ENCODE measurements at regions not wholly inside any gene's neighbourhood (a gene's known extent, or its start where the extent isn't known, plus 50 kb on each side); places are given as distances from the start of the nearest gene placed in this dataset.

DNA sequence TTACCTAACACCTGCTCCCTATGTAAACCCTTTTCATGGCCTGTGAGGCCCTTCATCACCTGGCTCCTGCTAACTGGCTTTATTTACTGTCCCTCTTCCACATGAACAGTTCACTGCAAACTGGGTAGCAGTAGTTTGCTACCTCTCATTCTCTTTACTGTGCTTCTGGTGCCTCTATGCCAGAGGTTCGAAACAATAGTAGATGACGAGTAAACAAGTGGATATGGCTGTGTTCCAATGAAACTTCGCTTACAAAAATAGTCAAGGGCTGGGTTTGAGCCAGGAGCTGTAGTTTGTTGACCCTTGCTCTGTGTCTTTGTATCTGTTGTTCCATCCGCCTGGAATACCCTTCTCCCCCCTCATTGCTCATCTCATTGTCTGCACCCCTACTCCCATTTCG is 233.6 kb upstream of the RMST start:
- in situ Hi-C loops (cut with HindIII; ENCODE audit: low pct_unique_long_range_greater_than_20kb, low sequenced_read_pairs) = no loop called here
- no peak for DNase-seq (ENCODE audit: low read depth)

DNA sequence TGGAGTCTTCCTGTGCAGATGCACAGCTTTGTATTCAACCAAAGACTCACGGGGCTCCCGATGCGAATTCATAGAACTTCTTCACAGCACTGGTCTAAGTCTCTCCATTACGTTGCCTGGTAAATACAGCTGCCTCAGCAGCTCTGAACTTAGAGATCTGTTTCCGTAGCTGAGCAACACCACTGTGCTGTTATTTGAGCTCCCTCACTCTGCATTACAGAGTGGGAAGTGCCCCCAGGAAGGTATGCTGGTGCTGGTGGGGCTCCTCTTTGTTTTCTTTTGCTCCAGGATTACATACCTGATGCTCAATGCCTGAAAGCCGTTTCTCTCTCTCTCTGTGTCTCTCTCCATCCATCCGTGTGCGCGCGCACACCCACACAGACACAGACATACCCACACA is 227.5 kb upstream of the RMST start:
- in situ Hi-C loops (cut with HindIII; ENCODE audit: low pct_unique_long_range_greater_than_20kb, low sequenced_read_pairs) = no loop called here
- no peak for DNase-seq (ENCODE audit: low read depth)

DNA sequence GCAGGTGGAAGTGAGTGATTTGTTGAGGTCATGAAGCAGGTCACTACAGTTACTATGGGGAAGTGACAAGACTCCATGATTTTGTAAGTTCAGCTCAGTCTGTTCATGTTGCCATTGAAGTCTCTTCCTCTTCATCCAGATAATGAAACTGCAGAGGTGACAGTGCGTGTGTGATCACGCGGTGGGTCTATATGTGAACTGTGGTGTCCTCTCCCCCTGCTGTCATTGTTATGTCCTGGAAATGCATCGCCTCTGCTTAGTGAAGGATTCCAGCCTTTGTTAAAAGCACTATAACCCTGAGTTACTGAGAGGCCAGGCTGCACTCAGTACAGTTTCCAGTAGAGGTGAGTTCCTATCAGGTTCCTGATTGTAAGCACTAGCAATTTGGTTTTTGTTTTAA is 216.2 kb upstream of the RMST start:
- in situ Hi-C loops (cut with HindIII; ENCODE audit: low pct_unique_long_range_greater_than_20kb, low sequenced_read_pairs) = no loop called here
- no peak for DNase-seq (ENCODE audit: low read depth)

DNA sequence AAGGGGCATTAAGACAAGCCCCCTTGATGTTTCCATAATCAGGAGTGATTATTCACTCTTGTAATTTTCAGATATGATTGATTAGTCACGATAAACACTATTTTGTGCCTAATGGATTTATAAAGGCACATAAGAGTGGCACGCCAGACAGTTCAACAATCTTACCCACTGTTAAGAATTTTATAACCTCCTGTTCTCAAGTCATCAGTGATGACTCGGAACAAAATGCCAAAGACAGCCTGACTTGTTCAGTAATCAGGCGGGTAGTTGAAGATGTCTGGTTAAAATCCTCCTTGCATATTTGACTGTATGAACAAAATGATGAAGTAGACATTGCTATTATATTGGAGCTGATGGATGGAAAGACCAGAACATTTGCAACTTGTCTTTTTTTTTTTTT is 212.1 kb upstream of the RMST start:
- in situ Hi-C loops (cut with HindIII; ENCODE audit: low pct_unique_long_range_greater_than_20kb, low sequenced_read_pairs) = no loop called here
- DNase-seq (ENCODE audit: low read depth) = no peak

DNA sequence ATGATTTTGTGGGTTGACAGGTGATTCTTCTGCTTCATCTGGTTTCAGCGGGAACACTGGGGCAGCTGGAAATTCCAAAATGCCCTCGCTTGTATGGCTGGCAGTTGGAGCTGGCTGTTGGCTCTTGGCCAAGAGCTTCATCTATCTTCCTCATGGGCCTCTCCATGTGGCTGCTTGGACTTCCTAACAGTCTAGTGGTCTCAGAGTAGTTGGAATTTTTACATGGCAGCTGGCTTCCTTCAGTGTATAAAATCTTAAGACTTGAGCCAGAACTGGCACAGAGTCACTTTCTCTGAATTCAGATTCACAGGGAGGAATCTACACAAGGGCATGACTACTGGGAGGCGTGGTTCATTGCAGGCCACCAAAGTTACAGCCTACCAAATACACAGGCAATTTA is 204.9 kb upstream of the RMST start:
- in situ Hi-C loops (cut with HindIII; ENCODE audit: low pct_unique_long_range_greater_than_20kb, low sequenced_read_pairs) = no loop called here
- DNase-seq (ENCODE audit: low read depth) = no peak

DNA sequence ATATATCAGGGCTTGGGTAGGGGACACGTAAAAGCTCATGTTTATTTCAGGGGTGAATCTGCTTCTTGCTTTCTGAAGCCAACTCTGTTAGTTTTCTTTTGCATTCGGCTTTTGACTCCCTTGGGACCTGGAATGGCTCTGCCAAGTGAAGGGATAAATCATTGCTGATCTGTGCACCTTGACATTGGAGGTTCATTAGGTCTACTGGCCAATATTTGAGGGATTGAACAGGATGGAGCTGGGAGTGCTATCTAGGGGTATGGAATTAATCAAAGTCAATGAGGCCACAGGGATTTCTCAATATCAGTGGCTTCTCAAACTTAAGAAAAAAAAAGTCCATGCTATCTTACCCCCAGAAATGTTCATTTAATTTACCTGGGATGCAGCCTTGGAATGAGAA is 203.5 kb upstream of the RMST start:
- in situ Hi-C loops (cut with HindIII; ENCODE audit: low pct_unique_long_range_greater_than_20kb, low sequenced_read_pairs) = no loop called here
- DNase-seq (ENCODE audit: low read depth) = no peak

DNA sequence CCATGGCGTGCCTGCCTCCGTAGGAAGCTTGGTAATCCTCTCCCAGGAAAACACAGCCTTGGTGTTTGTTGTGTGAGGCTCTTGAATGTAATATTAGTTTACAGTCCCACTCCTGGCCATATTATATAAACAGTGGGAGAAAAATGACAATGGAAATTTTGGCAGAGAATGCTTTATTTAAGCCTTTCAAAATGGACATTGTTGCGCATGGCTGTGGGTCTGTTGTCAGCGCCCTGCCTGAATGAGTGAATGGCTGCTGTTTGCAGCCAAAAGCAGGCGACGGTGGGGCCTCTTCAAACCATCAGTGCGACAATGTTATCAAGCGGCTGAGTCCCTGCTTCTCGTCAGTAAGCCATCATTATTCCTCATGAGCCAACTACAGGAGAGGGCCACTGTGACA is 201.8 kb upstream of the RMST start:
- in situ Hi-C loops (cut with HindIII; ENCODE audit: low pct_unique_long_range_greater_than_20kb, low sequenced_read_pairs) = no loop called here
- DNase-seq (ENCODE audit: low read depth) = no peak

DNA sequence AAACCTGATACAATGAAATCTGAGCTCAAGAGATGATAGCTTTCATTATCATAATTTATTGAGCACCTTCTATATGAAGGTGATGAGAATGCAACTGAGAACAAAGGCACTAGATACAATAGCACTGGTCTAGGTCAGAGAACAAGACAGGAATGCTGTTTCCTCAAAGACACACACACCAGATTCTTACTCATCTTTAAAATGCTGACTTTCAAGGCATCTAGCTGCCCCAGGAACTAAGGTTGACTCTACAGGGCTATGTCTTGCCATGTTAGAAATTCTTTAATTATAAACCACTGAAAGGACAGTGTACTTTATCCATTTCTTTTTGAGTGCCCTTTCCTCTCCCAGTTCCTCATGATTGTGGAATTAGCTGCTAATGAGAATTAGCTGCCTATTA is 195.4 kb upstream of the RMST start:
- in situ Hi-C loops (cut with HindIII; ENCODE audit: low pct_unique_long_range_greater_than_20kb, low sequenced_read_pairs) = no loop called here
- no peak for DNase-seq (ENCODE audit: low read depth)

DNA sequence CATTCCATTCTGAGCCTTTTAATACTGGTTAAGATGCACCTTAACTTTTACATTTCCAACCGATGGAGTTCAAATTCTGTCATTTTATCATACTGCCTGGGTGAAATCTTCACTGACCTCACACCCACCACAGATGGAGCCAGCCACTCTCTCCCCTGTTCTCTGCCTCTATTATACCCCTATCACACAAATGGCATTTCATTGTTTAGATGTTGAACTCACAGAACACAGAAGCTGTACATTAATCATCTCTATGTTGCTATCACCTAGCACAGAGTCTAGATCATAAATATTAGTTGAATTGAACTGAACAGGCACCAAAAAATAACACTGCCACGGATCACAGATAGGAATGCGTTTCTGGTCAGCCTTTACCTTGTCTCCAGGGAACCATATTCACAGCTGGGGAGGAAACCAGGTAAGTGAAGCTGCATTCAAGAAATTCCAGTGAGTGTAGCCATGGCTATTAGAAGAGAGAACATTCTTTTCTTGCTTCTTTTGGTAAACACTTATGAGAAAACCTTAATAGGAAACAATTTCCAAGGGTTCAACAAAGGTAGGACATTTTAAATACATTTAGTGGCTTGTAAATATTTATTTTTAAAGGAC is 194.9 kb upstream of the RMST start:
- no peak for DNase-seq (ENCODE audit: low read depth)
- in situ Hi-C loops (cut with HindIII; ENCODE audit: low pct_unique_long_range_greater_than_20kb, low sequenced_read_pairs) = no loop called here

DNA sequence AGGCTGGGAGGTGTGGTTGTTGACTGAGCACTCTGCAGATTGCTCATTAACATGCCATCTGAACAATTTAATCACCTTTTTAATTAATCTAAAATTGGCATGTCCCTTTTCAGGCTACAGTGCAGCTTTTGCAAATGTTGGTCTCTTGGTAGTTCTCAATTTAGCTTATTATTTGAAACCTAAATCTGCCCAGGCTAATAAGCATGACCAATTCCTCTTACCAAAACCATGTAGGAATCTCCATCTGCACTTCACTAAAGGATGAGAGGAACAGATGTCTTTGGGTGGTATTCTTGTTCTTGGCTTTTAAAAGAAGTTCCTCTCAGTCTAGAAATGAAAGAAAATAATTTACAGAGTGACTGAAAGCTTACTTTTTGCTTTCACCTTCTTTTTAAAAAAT is 190.1 kb upstream of the RMST start:
- in situ Hi-C loops (cut with HindIII; ENCODE audit: low pct_unique_long_range_greater_than_20kb, low sequenced_read_pairs) = no loop called here
- DNase-seq (ENCODE audit: low read depth) = no peak

DNA sequence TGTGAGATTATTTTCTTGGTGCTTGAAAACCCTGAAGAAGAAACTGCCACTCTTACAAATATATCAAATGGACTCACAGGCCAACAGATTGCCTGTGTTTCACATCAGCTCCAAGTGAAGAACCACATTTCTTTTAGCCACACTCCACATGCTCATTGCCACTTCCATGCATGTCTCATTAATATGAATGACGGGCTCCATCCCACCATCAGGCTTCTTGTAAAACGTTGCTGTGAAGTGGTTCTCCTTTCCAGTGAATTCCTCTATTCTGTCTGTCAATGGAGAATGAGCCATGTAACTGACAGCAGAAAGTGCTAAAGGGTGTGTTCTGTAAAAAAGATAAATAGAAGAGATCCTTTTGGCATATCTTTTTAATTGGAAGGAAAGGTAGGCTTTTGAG is 188.2 kb upstream of the RMST start:
- DNase-seq (ENCODE audit: low read depth) = no peak
- in situ Hi-C loops (cut with HindIII; ENCODE audit: low pct_unique_long_range_greater_than_20kb, low sequenced_read_pairs) = no loop called here

DNA sequence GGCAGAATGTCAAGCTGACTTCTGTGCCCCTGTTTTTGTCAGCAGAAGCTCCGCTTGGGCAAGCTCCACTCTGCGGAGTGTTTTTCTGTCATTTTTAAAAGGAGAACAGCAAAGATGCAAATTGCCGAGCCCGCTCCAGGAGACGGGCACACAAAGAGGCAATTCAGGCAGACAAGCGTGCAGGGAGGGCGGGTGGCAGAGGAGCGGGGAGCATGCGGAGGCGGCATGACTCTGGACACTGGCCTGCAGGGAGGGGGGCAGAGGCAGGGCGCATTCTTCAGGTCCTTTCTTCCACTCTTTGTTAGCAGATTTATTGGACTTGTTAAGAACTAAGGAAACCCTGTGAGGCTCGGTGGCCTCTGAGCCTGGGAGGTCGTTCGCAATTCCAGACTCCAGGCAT is 187.3 kb upstream of the RMST start:
- in situ Hi-C loops (cut with HindIII; ENCODE audit: low pct_unique_long_range_greater_than_20kb, low sequenced_read_pairs) = no loop called here
- DNase-seq (ENCODE audit: low read depth) = no peak

DNA sequence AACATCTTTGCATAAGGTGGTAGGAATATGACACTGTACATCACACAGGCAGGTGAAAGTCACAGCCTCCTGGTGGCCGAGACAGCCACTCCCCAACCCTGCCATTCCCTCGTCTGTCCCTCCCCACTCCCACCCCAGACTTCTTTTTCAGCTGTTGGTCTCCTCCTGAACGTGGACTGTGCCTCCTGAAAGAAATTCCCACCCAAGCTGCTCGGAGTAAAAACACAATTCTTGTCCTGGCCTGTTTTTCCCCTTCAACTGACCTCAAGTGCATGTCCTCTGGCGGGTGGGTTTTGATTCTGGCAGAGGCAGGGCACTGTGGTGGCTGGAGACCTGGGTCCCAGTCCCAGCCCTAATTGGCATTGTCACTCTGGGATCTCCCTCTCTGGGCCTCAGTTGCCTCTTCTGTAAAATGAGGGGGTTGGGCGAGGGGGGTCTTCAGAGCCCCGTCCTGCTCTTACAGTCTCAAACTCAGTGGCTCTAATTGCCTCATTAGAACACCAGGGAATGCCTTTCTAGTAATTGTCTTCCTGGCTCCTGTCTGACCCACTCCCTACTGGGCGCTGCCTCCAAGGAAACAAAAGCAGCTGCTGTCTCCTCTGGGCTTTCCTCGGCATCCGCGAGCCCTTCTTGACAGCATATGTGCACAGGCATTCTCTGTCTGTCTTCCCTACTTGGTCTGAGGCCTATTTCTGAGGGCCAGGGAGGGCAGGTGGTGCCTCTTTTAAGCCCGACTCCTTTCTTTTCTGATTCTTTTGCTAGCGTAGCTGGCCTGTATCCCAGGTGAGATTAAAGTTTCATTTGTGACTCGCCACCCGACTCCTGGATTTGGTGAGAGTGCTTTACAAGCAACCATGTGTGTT is 186.6 kb upstream of the RMST start:
- in situ Hi-C loops (cut with HindIII; ENCODE audit: low pct_unique_long_range_greater_than_20kb, low sequenced_read_pairs) = no loop called here
- DNase-seq (ENCODE audit: low read depth) = no peak

DNA sequence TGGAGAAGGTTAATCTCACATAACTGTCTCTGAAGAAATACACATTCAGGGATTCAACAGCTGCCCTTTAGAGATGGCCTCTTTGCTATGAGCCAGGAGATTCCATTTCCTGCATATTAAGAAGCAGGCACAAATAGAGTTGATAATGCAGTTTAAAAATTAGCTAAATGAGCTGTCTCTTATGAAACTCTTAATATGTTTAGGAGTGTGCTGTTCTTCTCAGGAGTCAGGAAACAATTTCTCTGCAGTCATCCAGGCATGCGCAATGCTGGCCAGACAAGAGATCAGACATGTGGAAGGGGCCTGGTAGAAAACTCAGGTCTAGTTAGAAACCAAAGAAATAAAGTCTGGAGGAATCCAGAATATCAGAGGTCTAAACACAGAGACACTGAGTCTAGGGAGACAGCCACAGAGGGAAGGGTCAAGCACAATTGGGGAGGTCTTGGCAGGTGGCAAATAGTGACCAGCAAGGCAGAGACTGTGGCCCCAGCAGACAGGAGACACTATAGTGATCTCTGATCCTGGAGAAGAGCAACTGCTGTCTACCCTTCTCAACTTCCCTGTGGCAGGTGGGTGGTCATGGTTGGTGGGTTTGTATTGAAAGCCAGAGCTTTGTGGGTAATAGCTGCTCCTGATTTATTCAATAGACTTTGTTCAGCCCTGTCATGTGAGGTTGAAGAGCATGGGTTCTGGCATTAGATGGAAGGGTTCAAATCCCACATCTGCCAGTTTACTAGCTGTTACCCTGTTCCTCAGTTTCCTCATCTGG is 185.8 kb upstream of the RMST start:
- DNase-seq (ENCODE audit: low read depth) = no peak
- in situ Hi-C loops (cut with HindIII; ENCODE audit: low pct_unique_long_range_greater_than_20kb, low sequenced_read_pairs) = no loop called here

DNA sequence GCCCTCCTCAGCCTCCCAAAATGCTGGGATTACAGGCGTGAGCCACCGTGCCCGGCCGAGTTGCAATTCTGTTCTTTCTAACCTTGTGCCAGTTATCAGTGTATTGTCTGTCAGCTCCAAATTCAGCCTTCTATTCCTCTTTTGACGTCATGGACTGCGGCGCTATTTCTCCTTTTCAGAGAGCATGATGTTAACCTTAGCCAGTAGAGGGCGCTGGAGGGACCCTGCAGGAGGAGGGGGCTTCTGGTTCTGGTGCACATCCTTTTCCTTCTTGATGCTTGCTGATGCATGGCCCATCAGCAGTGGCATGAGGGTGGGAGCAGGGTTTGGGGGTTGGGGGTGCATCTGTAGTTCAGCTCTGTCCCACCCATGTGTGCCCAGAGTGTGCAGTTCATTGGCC is 179.3 kb upstream of the RMST start:
- in situ Hi-C loops (cut with HindIII; ENCODE audit: low pct_unique_long_range_greater_than_20kb, low sequenced_read_pairs) = no loop called here
- no peak for DNase-seq (ENCODE audit: low read depth)

DNA sequence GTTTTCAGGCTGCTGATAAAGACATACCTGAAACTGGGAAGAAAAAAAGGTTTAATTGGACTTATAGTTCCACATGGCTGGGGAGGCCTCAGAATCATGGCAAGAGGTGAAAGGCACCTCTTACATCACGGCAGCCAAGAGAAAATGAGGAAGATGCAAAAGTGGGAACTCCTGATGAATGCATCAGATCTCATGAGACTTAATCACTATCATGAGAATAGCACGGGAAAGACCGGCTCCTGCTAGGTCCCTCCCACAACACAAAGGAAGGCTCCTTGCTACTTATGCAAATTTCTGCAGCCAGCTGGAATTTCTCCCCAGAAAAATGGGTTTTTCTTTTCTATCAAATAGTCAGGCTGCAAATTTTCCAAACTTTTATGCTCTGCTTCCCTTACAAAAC is 174.1 kb upstream of the RMST start:
- no peak for DNase-seq (ENCODE audit: low read depth)
- in situ Hi-C loops (cut with HindIII; ENCODE audit: low pct_unique_long_range_greater_than_20kb, low sequenced_read_pairs) = no loop called here

DNA sequence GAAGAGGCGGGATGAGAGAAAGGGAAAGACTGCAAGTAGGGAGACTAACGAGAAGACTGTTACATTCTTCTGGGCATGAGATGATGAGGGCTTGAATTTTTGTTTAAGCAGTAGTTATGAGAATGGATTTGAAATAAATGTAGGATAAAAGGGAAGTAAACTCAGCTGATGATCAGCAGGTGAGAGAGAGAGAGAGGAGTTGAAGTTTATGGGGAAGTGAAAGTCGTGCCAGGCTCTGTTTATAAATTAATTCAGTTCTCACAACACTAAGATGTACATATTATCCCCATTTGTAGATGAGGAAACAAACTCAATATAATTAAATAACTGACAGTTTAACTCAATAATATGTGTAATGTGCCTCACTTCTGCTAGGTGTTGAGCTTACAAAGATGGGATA is 170.0 kb upstream of the RMST start:
- in situ Hi-C loops (cut with HindIII; ENCODE audit: low pct_unique_long_range_greater_than_20kb, low sequenced_read_pairs) = no loop called here
- no peak for DNase-seq (ENCODE audit: low read depth)

DNA sequence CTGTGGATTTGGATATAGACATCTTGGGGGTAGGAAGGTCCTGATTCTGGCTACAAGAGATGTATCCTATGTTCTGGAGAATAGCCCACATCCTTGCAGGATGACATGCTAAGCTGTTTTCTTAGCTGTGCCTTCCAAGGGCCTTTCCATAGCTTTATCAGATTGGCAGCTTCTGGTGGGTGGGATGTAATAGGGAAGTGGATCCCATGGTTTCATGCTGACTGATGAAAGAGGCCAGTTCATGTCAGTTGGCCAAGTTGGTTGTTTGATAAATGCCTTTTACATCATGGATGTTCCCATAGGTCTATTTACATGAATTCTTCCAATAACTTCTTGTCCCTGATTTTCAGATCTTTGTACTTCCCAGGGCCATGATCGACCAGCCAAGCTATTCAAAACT is 169.1 kb upstream of the RMST start:
- DNase-seq (ENCODE audit: low read depth) = no peak
- in situ Hi-C loops (cut with HindIII; ENCODE audit: low pct_unique_long_range_greater_than_20kb, low sequenced_read_pairs) = no loop called here

DNA sequence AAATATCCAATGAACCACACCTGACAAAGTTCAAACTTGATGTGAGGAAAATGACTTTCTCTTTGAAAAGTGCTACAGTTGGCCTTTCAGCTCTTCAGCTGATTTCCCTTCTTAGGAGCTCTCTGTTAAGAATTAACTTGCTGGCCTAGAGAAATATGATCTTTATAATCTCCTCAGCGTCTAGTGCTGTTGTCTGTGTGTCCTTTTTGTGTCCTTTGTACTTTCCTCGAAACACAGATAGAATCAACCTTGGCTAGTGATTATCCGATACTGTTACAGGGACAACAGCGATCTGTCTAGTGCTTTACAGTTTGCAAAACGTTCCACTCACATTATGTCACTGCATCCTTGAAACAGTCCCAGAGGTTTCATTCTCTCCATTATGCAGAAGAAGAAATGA is 162.8 kb upstream of the RMST start:
- DNase-seq (ENCODE audit: low read depth) = no peak
- in situ Hi-C loops (cut with HindIII; ENCODE audit: low pct_unique_long_range_greater_than_20kb, low sequenced_read_pairs) = no loop called here

DNA sequence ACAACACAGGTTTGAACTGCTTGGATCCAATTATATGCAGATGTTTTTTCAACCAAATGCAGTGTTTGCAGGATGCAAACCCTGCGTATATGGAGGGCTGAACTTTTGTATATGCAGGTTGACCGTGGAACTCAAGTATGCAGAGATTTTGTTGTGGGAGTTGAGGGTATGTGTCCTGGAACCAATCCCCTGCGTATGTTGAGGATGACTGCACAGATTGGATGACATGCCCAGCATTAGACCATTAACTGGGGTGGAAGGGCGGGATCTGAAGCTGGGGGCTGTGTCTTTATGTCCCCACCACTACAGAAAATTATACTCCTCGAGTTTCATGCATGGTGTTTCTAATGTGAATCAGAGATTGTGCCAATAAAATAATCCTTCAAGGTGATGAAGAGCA is 162.2 kb upstream of the RMST start:
- no peak for DNase-seq (ENCODE audit: low read depth)
- in situ Hi-C loops (cut with HindIII; ENCODE audit: low pct_unique_long_range_greater_than_20kb, low sequenced_read_pairs) = no loop called here
